Activated naive CD4-positive, alpha-beta T cell treated with anti-CD3 and anti-CD28 coated beads, Interleukin-2, amount 10 ng/mL, durations not matched to agents 7 days and 5 days (primary cell): ENCODE measurements at regions not wholly inside any gene's neighbourhood (a gene's known extent, or its start where the extent isn't known, plus 50 kb on each side); places are given as distances from the start of the nearest gene placed in this dataset.

ENCODE experiments used
- CTCF ChIA-PET: fragments of 350-600 bp; sonication (Branson Sonifier 250); formaldehyde crosslinking; loops from one replicate; lab custom pipeline; 2021; ENCODE audit warnings: antibody characterized with exemption; lab: Charles Lee
- DNase-seq: peaks from one replicate; pipeline ENCODE4 v3.0.0-alpha.2; 2020
- H3K27ac Mint-ChIP-seq: one replicate; pipeline ENCODE4 v1.8.0; 2021; ENCODE audit warnings: mild to moderate bottlenecking, moderate library complexity, mixed read lengths
- H3K27me3 Mint-ChIP-seq: one replicate; pipeline ENCODE4 v1.8.0; 2021; ENCODE audit warnings: mild to moderate bottlenecking, mixed read lengths
- H3K36me3 Mint-ChIP-seq: one replicate; pipeline ENCODE4 v1.8.0; 2021; ENCODE audit warnings: mixed read lengths
- H3K4me1 Mint-ChIP-seq: one replicate; pipeline ENCODE4 v1.8.0; 2021; ENCODE audit warnings: mixed read lengths
- H3K4me3 Mint-ChIP-seq: one replicate; pipeline ENCODE4 v1.8.0; 2021; ENCODE audit warnings: mild to moderate bottlenecking, moderate library complexity, mixed read lengths
- H3K9me3 Mint-ChIP-seq: one replicate; pipeline ENCODE4 v1.8.0; 2021; ENCODE audit warnings: mixed read lengths

- Mint-ChIP-seq H3K4me1 (no peaks in the 10 kb centered on the region), H3K9me3 (no peaks in the 10 kb centered on the region), H3K36me3 (no peaks in the 10 kb centered on the region), H3K4me3 (no peak overlapping the region), H3K27me3 (peaks cover 4% of the 10 kb centered on the region), H3K27ac (no peak overlapping the region)
- DNase-seq: no peak
- CTCF ChIA-PET: interaction anchor here (0.6 kb wide), 1 partner anchor 17 kb away, joined by 3 read pairs; no protein-coding TSS in a partner anchor
Measured at GRCh38 chr14:38143170-38143569, 64.5 kb upstream of the SSTR1 start.

- H3K4me1 Mint-ChIP-seq: no peaks in the 10 kb centered on the region
- H3K27ac Mint-ChIP-seq: no peak overlapping the region
- DNase-seq: no peak
- H3K4me3 Mint-ChIP-seq: no peak overlapping the region
- CTCF ChIA-PET: no interaction called here
- H3K27me3 Mint-ChIP-seq: peaks cover 4% of the 10 kb centered on the region
- H3K36me3 Mint-ChIP-seq: no peaks in the 10 kb centered on the region
- no peaks in the 10 kb centered on the region for H3K9me3 Mint-ChIP-seq
Measured at GRCh38 chr14:38143659-38144505, 63.8 kb upstream of the SSTR1 start.

GRCh38 chr14:38145142-38145541 lies 62.6 kb upstream of the SSTR1 start:
- Mint-ChIP-seq H3K27ac (no peak overlapping the region), H3K36me3 (no peaks in the 10 kb centered on the region), H3K4me3 (no peak overlapping the region), H3K27me3 (peaks cover 4% of the 10 kb centered on the region), H3K4me1 (no peaks in the 10 kb centered on the region), H3K9me3 (no peaks in the 10 kb centered on the region)
- CTCF ChIA-PET: no interaction called here
- DNase-seq: no peak

- Mint-ChIP-seq H3K27me3 (peaks cover 4% of the 10 kb centered on the region), H3K4me3 (no peak overlapping the region), H3K36me3 (no peaks in the 10 kb centered on the region), H3K4me1 (no peaks in the 10 kb centered on the region), H3K27ac (no peak overlapping the region), H3K9me3 (no peaks in the 10 kb centered on the region)
- CTCF ChIA-PET: no interaction called here
- DNase-seq: no peak
Measured at GRCh38 chr14:38150075-38150474, 57.6 kb upstream of the SSTR1 start.
